Right ventricle myocardium superior (tissue), 1 donor: ENCODE measurements at regions not wholly inside any gene's neighbourhood (a gene's known extent, or its start where the extent isn't known, plus 50 kb on each side); places are given as distances from the start of the nearest gene placed in this dataset.

Experiments used
- ATAC-seq: fragments of 200-7000 bp; cut with Tn5 transposase; one replicate; pipeline ENCODE4 v1.9.1; 2020; ENCODE audit warnings: mild to moderate bottlenecking; ENCODE audit not compliant: poor library complexity
- DNase-seq: peaks from one replicate; pipeline ENCODE4 v3.0.0-alpha.2; 2020
- intact Hi-C: fragments of 100-400 bp; cut with DNase I; formaldehyde crosslinking; loops from one replicate; pipeline ENCODE4 v1.11.2; 2022
- donor health status: DM: no; HTN: yes; CAD: no; lungs with severe emphysema.

GRCh38 chrX:4268676-4269075 is 555.2 kb upstream of the PRKX start:
- ATAC-seq (no peak), DNase-seq (no peak)
- intact Hi-C loops = no loop called here

GRCh38 chrX:4265036-4265435 is 551.6 kb upstream of the PRKX start:
- no peak for DNase-seq
- intact Hi-C loops = no loop called here
- no peak for ATAC-seq

DNA sequence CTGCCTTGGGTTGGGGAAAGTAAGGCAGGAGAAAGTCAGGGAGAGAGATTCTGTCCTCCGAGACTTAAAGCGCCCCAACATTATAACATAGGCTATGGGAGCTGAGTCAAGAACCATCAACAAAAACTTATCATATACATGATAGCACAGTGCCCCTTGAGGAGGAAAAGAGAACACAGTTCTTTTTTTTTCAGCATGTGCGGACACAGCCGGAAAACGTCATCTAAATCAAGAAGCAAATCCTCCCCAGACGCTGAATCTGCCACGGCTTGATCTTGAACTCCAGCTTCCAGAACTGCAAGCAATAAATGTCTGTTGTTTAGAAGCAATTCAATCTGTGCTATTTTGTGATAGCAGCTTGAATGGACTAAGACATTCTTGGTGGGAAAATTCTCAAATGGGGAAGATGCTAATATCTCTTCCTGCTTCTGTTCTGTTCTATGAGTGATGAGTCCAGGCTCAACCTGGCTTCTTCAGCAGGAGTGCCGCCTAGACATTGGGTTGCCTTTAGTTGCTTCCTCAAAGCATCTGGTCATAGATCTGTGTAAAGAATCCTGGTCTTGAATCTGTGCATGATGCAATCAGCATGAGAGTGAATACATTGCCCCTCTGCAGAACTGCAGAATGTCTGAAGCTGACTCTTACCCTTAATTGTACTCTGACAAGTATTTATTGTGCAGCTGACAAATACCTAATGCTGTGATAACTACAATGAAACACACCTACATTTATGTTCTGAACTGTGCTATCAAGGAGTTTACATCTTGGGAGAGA is 549.8 kb upstream of the PRKX start:
- no peak for DNase-seq
- intact Hi-C loops = no loop called here
- no peak for ATAC-seq

GRCh38 chrX:4253092-4253491 is 539.6 kb upstream of the PRKX start:
- intact Hi-C loops = no loop called here
- no peak for DNase-seq

GRCh38 chrX:4249401-4249800 is 536.0 kb upstream of the PRKX start:
- DNase-seq = no peak
- intact Hi-C loops = no loop called here
- no peak for ATAC-seq

More at GRCh38 chrX:4253092-4253491, 539.6 kb upstream of the PRKX start:
- ATAC-seq = no peak

- DNase-seq = no peak
- intact Hi-C loops = no loop called here
- ATAC-seq = no peak
These were observed 530.3 kb upstream of the PRKX start for GRCh38 chrX:4243759-4244158.

GRCh38 chrX:4240541-4241194 is 527.2 kb upstream of the PRKX start:
- DNase-seq (no peak), ATAC-seq (no peak)
- intact Hi-C loops = no loop called here

- DNase-seq = no peak
- intact Hi-C loops = no loop called here
These were observed 526.4 kb upstream of the PRKX start for GRCh38 chrX:4239650-4240540.

DNA sequence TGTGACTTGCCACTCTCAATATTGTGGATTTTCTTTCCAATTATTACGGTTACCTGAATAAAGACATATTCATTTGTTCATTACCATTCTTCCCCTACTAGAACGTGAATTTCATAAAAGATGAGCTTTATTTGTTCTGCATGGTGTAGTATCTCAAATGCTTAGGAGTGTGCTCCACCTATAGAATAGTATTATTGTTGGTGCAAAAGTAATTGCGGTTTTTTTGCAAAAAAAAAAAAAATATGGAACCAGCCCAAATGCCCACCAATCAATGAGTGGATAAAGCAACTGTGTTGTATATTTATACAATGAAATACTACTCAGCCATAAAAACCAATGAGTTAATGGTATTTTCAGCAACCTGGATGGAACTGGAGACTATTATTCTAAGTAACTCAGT is 525.5 kb upstream of the PRKX start:
- no peak for ATAC-seq
- intact Hi-C loops = no loop called here
- no peak for DNase-seq

More at GRCh38 chrX:4239650-4240540, 526.4 kb upstream of the PRKX start:
- no peak for ATAC-seq

DNA sequence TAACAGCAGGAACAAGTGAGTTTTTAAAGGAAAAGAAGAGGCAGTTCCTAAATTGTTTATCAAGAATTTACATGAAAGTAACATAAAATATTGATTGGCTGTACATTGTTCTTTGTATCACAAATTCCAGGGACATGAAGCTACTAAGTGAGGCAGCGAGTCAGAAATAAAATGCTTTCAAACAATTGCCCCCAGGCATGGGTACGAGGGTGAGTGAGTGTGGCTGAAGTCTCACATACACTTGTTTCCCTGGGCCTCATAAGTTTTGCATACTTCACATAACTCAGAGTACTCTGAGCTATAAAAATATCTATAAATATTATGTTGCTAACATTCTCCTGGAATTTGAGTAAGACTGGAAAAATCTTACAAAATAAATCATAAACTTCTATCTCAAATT is 511.6 kb upstream of the PRKX start:
- intact Hi-C loops = no loop called here
- no peak for ATAC-seq
- DNase-seq = no peak

DNA sequence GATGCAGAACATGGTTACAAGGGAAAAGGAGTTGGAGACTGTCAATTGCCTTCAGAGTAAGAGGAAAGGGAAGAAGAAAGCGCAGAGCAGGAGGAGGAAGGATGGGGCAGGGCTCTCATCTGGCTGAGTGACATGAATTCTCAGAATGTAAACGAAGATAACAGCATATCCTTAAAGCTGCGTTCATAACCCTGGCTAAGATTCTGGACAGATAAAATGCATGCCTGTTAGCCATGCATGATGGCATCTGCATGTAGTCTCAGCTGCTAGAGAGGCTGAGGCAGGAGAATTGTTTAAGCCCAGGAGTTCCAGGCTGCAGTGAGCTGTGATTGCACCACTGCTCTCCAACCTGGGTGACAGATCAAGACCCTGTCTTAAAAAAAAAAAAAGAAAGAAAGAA is 493.5 kb upstream of the PRKX start:
- no peak for ATAC-seq
- DNase-seq = no peak
- intact Hi-C loops = no loop called here

DNA sequence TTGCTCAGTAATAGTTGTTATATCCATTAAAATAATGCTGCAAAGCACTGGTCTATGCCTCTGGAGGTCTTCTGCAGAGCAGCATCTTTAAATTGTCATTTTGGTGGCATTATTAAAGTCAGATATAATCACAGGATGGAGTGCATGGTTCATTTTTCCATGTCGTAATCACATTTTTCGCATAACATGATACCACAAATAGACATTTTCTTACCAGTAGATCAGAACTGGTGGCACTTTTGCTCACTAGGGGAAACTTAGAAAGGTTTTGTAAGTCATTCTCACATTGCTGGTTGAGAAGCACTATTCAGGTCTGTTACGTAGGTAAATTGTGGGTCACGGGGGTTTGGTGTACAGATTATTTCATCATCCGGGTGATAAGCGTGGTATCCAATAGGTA is 484.5 kb upstream of the PRKX start:
- no peak for DNase-seq
- ATAC-seq = no peak
- intact Hi-C loops = no loop called here

DNA sequence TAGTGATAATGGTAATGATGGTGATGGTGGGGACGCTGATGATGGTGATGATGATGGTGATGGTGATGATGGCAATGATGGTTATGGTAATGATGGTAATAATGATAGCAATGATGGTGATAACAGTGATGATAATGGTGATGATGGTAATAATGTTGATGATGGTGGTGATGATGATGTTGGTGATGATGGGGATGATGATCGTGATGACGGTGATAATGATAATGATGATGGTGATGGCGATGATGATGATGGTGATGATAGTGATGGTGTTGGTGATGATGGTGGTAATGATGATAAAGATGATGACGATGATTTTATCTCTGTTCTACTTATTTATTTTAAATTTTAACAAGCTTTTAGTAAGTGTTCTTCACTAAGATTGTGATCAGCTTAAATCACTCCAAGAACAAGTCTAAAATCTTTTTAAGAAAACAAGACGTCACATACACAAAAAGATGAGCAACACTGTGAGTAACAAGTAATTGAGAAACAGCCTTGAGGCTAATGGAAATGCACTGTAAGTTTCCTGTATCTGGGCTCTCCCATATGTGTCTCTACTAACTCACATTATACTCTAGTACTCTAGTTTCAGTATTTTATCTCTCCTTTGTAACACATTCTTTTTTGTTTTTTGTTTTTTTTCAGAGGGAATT is 480.2 kb upstream of the PRKX start:
- intact Hi-C loops = no loop called here
- ATAC-seq = no peak

GRCh38 chrX:4186331-4186730 is 472.9 kb upstream of the PRKX start:
- DNase-seq (no peak), ATAC-seq (no peak)

More for the DNA sequence above, 480.2 kb upstream of the PRKX start:
- no peak for DNase-seq

DNA sequence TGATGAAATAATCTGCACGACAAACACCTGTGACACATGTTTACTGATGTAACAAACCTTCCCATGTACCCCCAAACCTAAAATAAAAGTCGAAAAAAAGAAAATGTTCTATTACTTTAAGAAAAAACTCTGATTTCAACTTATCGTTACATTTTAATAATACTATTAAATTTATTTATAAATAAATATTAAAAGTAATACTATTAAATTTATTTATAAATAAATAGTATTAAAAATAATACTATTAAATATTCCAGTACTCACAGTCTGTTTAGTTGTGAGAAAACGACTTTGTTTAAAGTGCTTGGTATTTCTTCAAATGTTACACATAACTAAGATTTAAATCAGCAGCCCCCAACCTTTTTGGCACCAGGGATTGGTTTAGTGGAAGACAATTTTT is 471.6 kb upstream of the PRKX start:
- intact Hi-C loops = no loop called here
- DNase-seq (no peak), ATAC-seq (no peak)

More at GRCh38 chrX:4186331-4186730, 472.9 kb upstream of the PRKX start:
- intact Hi-C loops = no loop called here

GRCh38 chrX:4182408-4182806 is 469.0 kb upstream of the PRKX start:
- intact Hi-C loops = no loop called here

DNA sequence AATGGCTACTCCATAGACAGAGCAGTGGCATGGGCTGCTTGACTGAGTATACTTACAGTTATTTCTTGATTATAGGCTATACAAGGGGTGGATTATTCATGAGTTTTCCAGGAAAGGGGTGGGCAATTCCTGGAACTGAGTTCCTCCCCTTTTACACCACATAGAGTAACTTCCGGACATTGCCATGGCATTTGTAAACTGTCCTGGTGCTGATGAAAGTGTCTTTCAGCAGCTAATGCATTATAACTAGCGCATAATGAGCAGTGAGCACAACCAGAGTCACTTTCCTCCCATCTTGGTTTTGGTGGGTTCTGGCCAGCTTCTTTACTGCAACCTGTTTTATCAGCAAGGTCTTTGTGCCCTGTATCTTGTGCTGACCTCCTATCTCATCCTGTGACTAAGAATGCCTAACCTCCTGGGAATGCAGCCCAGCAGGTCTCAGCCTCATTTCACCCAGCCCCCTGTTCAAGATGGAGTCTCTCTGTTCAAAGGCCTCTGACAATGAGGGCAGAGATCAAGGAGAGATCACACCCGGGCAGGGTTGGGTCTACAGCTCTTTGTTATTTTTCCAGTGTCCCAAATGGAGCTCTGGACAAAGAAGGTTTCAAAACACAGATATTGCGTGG is 468.4 kb upstream of the PRKX start:
- ATAC-seq = no peak
- DNase-seq = no peak
- intact Hi-C loops = no loop called here

More at GRCh38 chrX:4182408-4182806, 469.0 kb upstream of the PRKX start:
- ATAC-seq (no peak), DNase-seq (no peak)

- ATAC-seq (no peak), DNase-seq (no peak)
- intact Hi-C loops = no loop called here
These were observed 465.6 kb upstream of the PRKX start for GRCh38 chrX:4179031-4179430.

DNA sequence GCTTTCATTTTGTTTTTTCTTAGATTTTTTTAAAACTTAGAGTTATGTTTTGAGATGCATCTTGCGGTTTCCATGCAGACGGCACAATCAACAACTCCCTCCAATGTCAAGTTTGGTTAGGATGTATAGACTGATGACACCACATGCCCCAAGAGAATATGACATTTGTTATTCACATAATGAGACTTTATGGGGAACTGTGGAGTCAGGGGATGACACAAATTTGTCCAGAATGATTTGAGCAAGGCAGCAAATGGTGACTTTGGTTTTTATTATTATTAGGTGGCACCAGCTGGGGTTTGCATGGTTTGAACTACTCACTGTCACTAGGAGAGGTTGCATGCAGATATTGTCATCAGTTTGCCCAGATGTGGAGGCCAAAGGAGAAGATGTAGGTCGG is 461.8 kb upstream of the PRKX start:
- DNase-seq (no peak), ATAC-seq (no peak)
- intact Hi-C loops = no loop called here
